GM12892 (cell line): ENCODE measurements at regions not wholly inside any gene's neighbourhood (a gene's known extent, or its start where the extent isn't known, plus 50 kb on each side); places are given as distances from the start of the nearest gene placed in this dataset.

Source experiments
- POLR2AphosphoS5 ChIP-seq: IDR thresholded peaks from 2 replicates; pipeline ENCODE4 v1.6.1; 2011; ENCODE audit warnings: low read depth, low read length, control low read depth
- TAF1 ChIP-seq: IDR thresholded peaks from 2 replicates; pipeline ENCODE4 v1.6.1; 2011; ENCODE audit warnings: low read depth, mild to moderate bottlenecking, control low read depth, low read length, borderline replicate concordance

DNA sequence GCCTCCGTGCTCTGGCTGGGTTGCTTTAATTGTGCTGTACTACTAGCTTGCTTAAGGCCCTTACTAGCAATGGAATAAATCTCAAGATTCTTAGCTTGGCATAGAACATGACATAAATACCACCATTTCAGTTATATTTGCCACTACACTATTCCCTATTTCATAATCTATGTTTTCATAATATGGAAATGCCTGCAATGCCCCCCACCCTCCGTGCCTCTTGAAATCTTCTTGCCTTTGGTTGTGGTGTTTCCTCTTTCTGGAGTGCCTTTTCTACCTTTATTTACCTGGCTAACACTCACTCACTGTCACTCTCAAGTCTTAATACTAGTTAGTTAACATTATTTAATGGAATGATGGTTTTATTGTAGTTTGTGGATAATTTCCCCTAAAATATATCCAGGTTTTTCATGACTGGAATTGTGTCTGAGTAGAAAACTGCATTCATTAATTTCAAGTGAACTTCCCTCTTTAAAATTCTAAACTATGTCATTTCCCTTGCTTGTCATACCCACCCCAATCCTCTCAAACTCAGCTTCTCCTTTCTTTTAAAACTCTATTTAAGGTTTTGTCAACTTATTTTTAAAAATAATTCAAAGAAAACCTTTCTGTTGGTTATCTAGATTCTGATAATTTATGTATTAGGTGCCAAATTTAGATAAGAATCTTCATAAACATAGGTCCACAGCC, 521.7 kb upstream of the DAB2 start:
- no peak for TF ChIP-seq POLR2AphosphoS5
- no peak for TF ChIP-seq TAF1
